Activated T-cell treated with anti-CD3 and anti-CD28 coated beads for 4 hours (primary cell): ENCODE measurements at regions not wholly inside any gene's neighbourhood (a gene's known extent, or its start where the extent isn't known, plus 50 kb on each side); places are given as distances from the start of the nearest gene placed in this dataset.
"Not testable (repeated sequence)": the region's sequence is repeated elsewhere in the genome, so short reads cannot be mapped to it uniquely, and the experiment has no call there.

Source experiments
- DNase-seq: peaks from one replicate; pipeline ENCODE4 v3.0.0-alpha.2; 2020

DNA sequence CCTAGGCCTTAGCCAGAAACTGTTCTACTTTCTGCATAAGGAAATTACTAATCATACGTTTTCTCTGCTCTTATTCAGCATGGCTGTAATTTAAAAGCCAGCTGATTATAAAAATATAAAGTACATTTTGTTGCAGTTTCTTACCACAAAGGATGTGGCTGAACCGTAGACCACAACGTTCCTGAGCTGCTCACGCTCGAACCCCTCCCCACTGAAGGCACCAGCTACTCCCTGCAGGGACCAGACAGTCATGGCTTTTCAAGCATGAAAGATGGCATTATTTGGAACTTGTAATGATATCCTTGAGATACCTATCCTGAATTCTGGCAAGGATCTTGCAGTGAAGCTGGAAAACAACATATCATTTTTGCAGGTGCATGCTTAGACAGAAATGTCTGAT is 91.8 kb upstream of the DMRT1 start:
- DNase-seq = no peak

DNA sequence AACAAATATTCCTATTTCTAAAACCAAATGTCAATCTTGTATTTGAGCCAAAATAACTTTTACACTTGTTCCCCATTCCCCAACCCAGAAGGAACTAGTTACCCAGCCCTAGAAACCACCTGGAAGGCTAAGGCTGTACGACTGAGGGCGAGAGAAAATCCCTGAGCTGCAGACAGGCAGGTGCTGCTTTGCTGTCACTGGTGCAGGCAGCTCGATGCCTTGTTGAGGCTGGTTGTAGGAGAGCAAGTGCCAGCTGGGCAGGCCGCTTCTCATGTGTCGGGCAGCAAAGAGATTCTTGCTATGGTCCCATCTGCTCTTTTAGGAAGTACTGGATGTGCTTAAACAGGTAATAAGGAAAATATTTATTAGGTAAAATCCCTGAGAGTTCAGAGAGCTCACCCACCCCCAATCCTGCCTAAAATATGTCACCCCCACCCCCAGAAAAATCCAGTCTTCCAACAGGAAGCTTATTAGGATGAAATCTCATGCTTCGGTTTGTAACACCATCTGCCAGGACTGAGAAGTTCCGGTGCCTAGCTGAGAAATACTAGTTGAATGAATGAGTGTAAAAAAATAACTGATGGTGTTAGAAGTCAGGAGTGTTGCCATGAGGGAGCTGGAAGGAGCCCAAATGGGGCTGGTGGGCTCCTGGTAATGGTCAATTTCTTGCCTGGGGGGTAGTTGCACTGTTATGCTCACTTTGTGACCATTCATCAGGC is 91.1 kb upstream of the DMRT1 start:
- no peak for DNase-seq

- DNase-seq = no peak
Measured at GRCh38 chr9:751137-752051, 90.1 kb upstream of the DMRT1 start.

DNA sequence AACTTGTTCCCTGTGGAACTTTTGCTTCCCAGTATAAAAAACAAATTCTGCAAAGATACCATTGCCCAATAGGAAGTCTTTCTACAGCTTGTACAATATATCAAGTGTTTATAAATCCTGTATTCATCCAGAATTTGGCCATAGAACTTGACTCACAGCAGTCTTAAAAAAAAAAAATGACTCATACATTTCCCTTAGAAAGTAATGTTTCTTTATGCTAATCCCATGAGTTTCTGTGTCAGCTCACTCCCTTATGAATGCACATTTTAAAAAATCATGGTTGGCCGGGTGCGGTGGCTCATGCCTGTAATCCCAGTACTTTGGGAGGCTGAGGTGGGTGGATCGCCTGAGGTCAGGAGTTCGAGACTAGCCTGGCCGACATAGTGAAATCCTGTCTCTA is 89.3 kb upstream of the DMRT1 start:
- no peak for DNase-seq

- no peak for DNase-seq
Measured at GRCh38 chr9:752681-753200, 88.8 kb upstream of the DMRT1 start.

GRCh38 chr9:753734-754133 is 87.8 kb upstream of the DMRT1 start:
- DNase-seq = not testable (repeated sequence)

DNA sequence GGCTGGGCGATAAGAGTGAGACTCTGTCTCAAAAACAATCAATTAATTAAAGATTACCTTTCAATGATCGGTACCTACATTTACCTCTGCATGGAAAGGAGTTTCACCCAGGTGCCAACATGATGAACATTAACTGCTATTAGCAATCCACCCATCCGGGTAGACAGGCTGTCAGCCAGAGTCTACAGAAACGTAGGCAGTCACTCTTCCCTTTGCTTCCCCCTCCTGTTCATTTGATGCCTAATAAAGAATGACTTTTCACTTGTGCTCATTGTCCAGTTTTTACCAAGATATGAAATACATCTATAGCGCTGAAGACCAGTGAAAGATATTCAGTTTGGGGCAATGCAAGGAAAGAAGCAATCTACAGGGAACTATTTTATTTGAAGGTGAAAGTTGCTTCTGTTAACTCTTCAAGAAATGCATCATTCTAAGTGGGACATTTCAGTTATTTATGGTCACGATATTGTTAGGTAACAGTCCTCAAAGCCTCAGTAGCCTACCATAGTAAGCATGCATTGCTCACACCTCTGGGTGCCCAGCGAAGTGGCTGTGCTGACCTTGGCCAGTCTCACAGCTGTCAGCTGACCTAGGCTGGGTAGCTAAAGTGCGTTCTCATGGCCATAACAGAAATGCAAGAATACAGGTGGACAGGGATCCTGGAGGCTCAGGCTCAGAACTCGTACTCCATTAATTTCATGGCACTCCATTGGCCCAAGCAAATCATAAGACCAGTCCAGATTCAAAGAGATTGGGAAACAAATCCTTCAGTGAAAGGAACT is 87.2 kb upstream of the DMRT1 start:
- no peak for DNase-seq

GRCh38 chr9:755454-756381 is 85.8 kb upstream of the DMRT1 start:
- no peak for DNase-seq

- DNase-seq = no peak
Measured at GRCh38 chr9:757246-757881, 84.1 kb upstream of the DMRT1 start.

GRCh38 chr9:758146-758545 is 83.4 kb upstream of the DMRT1 start:
- DNase-seq = no peak

DNA sequence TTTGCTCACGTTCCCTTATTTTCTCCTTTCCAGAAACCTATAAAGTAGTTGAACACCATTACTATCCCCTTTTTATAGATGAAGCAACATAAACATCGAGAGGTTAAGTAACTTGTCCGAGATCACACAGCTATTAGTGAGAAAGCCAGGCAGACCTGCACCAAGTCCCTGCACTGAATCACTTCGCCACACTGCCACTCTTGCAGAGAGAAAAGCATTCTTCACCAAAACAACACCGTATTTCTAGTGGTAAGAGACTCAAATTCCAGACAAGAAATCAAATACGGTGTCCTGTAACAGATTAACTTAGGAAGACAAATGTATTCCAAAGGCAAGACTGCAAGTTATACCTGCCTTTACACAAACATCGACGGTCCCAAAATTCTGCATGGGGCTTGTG is 82.0 kb upstream of the DMRT1 start:
- DNase-seq = no peak

- DNase-seq = no peak
Measured at GRCh38 chr9:759983-760736, 81.3 kb upstream of the DMRT1 start.

- no peak for DNase-seq
Measured at GRCh38 chr9:761176-761792, 80.2 kb upstream of the DMRT1 start.

DNA sequence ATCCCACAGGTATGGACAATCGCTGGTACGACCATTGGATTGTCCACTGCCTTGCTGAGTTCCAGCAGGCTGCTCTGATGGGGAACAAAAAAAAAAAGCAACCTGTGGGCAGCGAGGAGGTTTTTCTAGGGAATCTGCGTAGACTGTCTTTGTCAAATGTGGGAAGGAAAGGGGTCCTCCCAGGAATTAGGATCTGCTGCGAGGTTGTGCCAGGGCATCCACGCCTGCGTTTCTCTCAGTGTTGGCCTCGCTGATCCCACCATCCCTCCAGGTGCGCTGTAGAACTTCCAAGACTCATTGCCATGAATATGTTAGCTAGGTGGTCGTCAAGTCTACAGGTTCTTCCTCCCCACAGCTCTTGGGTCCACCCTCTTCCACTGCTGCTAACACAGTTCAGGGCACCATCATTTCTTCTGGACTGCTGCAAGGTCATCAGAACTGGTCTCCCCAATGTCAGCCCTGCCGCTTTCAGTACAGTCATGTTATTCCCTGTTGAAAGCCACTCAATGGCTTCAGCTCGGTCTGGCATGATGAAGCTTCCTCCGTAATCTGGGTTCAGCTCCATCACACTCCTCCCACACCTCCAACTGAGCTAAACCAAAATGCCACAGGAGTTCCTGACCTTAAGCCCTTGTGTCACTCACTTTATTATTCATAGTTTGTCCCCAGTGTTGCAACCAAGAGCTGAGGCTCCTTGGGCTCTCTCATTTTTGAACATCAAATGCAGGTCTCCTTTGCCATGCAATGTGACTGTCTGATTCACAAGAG is 79.5 kb upstream of the DMRT1 start:
- DNase-seq = no peak

- no peak for DNase-seq
Measured at GRCh38 chr9:763692-764091, 77.8 kb upstream of the DMRT1 start.

GRCh38 chr9:764105-764524 is 77.4 kb upstream of the DMRT1 start:
- no peak for DNase-seq

- DNase-seq = no peak
Measured at GRCh38 chr9:764986-765385, 76.5 kb upstream of the DMRT1 start.

- DNase-seq = not testable (repeated sequence)
Measured at GRCh38 chr9:767061-767561, 74.4 kb upstream of the DMRT1 start.

DNA sequence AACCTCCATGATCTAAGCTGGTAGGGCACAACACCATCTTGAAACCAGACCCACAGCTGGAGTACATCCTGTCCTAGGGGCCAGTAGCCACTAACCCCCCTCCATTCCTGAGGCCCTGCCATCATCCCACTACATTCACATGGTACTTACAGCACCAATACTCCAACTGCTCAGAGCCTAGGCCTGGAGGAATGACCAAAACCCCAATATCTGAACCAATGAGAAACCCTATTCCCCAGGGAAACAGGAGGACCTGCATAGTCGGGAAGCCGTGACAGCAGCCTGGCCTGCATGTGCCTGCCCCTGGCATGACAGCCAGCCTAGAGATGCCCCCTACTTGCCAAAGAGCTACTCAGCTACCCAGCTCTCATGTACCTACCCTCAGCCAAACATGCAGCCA is 65.4 kb upstream of the DMRT1 start:
- DNase-seq = no peak
